Hepatocyte (in vitro differentiated cells): ENCODE measurements at regions not wholly inside any gene's neighbourhood (a gene's known extent, or its start where the extent isn't known, plus 50 kb on each side); places are given as distances from the start of the nearest gene placed in this dataset.

Experiments used
- DNase-seq: peaks from one replicate; pipeline ENCODE4 v3.0.0-alpha.2; 2016; ENCODE audit warnings: low spot score
- H2AFZ ChIP-seq: fragments of 200-600 bp; sonication (generic); 2 replicates; pipeline ENCODE4 v1.6.0; 2016; ENCODE audit warnings: antibody characterized with exemption, mild to moderate bottlenecking
- H3K27ac ChIP-seq: fragments of 200-600 bp; sonication (generic); 2 replicates; pipeline ENCODE4 v1.5.1; 2016; ENCODE audit warnings: mild to moderate bottlenecking
- H3K27me3 ChIP-seq: fragments of 200-600 bp; sonication (generic); 2 replicates; pipeline ENCODE4 v1.6.1; 2016
- H3K36me3 ChIP-seq: fragments of 200-600 bp; sonication (generic); replicated peaks from 2 replicates; pipeline ENCODE4 v1.5.1; 2016; ENCODE audit warnings: low read depth; ENCODE audit not compliant: insufficient read depth
- H3K4me1 ChIP-seq: fragments of 200-600 bp; sonication (generic); 2 replicates; pipeline ENCODE4 v1.5.1; 2016; ENCODE audit warnings: mild to moderate bottlenecking, moderate library complexity; ENCODE audit not compliant: insufficient read depth
- H3K4me2 ChIP-seq: fragments of 200-600 bp; sonication (generic); 2 replicates; pipeline ENCODE4 v1.6.0; 2016
- H3K4me3 ChIP-seq: fragments of 200-600 bp; sonication (generic); 2 replicates; pipeline ENCODE4 v1.5.1; 2016; ENCODE audit warnings: mild to moderate bottlenecking
- H3K79me2 ChIP-seq: fragments of 200-600 bp; sonication (generic); 2 replicates; pipeline ENCODE4 v1.6.0; 2017; ENCODE audit warnings: mild to moderate bottlenecking
- H3K9me2 ChIP-seq: fragments of 200-600 bp; sonication (generic); replicated peaks from 2 replicates; pipeline ENCODE4 v1.6.0; 2017; ENCODE audit warnings: mild to moderate bottlenecking; ENCODE audit not compliant: insufficient read depth
- H3K9me3 ChIP-seq: fragments of 200-600 bp; sonication (generic); 2 replicates; pipeline ENCODE4 v1.5.1; 2016; ENCODE audit warnings: low read depth, mild to moderate bottlenecking
- H4K20me1 ChIP-seq: fragments of 200-600 bp; sonication (generic); 2 replicates; pipeline ENCODE4 v1.6.0; 2016; ENCODE audit warnings: mild to moderate bottlenecking; ENCODE audit not compliant: insufficient read depth, poor library complexity, severe bottlenecking
- EZH2 ChIP-seq: fragments of 200-600 bp; sonication (generic); IDR thresholded peaks from 2 replicates; pipeline ENCODE4 v1.6.1; 2016; ENCODE audit warnings: antibody characterized with exemption, mild to moderate bottlenecking, borderline replicate concordance
- EZH2phosphoT487 ChIP-seq: fragments of 200-600 bp; sonication (generic); IDR thresholded peaks from one replicate; pipeline ENCODE4 v1.6.1; 2018; ENCODE audit warnings: antibody characterized with exemption, mild to moderate bottlenecking, low read depth, moderate library complexity; ENCODE audit not compliant: unreplicated experiment, severe bottlenecking
- WGBS: methylation state at CpG from one replicate; pipeline ENCODE4 v1.1.6; 2016; ENCODE audit warnings: low lambda C conversion rate; ENCODE audit errors: missing lambda C conversion rate; 5-methylcytosine and 5-hydroxymethylcytosine counted together
- TF ChIP-seq, protein P1 (sequence below): fragments of 200-600 bp; sonication (generic); IDR thresholded peaks from 2 replicates; pipeline ENCODE4 v1.5.1; 2016; ENCODE audit warnings: antibody characterized with exemption, mild to moderate bottlenecking; ENCODE audit not compliant: poor library complexity

DNA sequence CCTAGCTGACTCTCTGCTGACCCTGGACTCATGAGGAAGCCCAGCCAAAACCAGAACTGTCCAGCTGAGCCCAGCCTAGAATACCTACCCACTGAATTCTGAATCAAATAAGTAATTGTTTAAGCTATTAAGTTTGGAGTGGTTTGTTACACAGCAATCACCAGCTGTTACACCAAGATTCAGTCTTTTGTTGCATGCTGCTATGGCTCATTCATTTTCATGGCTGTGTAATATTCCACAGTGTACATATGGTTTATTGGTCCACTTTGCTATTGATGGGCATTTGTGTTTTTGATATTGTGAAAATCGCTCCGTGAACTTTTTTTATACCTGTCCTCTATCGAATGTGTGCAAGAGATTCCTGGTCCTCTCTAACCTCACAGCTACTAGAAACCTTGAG, 156.4 kb downstream of the FGF18 start:
- Histone ChIP-seq H3K27ac (no peak overlapping the region), H3K9me3 (no peaks in the 10 kb centered on the region), H4K20me1 (no peaks in the 10 kb centered on the region), H3K4me3 (no peak overlapping the region), H3K36me3 (no peaks in the 10 kb centered on the region), H2AFZ (no peak overlapping the region), H3K27me3 (no peaks in the 10 kb centered on the region), H3K9me2 (no peaks in the 10 kb centered on the region), H3K4me1 (peaks cover 6% of the 10 kb centered on the region), H3K79me2 (no peaks in the 10 kb centered on the region), H3K4me2 (no peak overlapping the region)
- 100% methylated on average over 3 of the region's 3 CpGs for WGBS
- DNase-seq: no peak
- TF ChIP-seq, protein P1, sequence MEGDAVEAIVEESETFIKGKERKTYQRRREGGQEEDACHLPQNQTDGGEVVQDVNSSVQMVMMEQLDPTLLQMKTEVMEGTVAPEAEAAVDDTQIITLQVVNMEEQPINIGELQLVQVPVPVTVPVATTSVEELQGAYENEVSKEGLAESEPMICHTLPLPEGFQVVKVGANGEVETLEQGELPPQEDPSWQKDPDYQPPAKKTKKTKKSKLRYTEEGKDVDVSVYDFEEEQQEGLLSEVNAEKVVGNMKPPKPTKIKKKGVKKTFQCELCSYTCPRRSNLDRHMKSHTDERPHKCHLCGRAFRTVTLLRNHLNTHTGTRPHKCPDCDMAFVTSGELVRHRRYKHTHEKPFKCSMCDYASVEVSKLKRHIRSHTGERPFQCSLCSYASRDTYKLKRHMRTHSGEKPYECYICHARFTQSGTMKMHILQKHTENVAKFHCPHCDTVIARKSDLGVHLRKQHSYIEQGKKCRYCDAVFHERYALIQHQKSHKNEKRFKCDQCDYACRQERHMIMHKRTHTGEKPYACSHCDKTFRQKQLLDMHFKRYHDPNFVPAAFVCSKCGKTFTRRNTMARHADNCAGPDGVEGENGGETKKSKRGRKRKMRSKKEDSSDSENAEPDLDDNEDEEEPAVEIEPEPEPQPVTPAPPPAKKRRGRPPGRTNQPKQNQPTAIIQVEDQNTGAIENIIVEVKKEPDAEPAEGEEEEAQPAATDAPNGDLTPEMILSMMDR: no peak
- no peak for TF ChIP-seq EZH2
- TF ChIP-seq EZH2phosphoT487: no peak

DNA sequence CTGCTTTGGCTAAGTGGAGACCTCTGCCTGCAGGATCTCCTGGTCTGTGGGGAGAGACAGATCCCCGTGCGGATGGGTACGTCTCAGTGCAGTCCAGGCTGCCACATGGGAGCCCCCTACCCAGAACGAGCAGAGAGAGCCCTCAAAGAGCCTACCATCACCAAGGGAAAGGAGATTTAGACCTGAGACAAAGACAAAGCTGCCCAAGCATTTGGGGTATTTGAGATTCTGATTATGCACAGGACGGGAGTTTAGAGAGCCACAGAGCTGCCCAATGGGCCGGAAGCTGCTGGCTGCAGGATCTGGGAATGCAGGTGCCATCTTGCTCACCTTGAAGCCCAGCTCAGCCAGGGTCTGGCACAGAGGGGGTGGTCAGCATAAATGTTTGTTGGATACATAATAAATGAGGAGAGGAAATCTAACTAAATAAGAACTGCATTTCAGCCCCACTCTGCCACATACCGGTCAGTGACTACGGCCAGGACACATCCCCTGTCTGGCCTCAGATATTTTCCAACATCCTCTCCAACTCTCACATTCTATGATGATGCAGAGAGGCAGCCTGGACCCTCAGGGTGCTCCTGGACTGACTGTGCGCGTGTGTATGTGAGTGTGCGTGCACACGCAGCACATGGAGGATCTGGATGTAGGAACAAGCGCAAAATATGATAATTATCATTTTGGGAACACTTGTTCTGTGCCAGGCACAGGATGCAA, 157.8 kb downstream of the FGF18 start:
- H3K36me3 ChIP-seq: no peaks in the 10 kb centered on the region
- no peaks in the 10 kb centered on the region for H3K9me2 ChIP-seq
- H3K4me1 ChIP-seq: peaks cover 9% of the 10 kb centered on the region
- H2AFZ ChIP-seq: no peak overlapping the region
- H3K79me2 ChIP-seq: no peaks in the 10 kb centered on the region
- no peaks in the 10 kb centered on the region for H4K20me1 ChIP-seq
- no peak for DNase-seq
- H3K9me3 ChIP-seq: no peaks in the 10 kb centered on the region
- no peaks in the 10 kb centered on the region for H3K27me3 ChIP-seq
- H3K4me2 ChIP-seq: no peak overlapping the region
- no peak overlapping the region for H3K27ac ChIP-seq
- TF ChIP-seq, protein P1: no peak
- TF ChIP-seq EZH2 (no peak), EZH2phosphoT487 (no peak)
- 92% methylated on average over 13 of the region's 13 CpGs for whole genome bisulfite sequencing
- H3K4me3 ChIP-seq: no peak overlapping the region

DNA sequence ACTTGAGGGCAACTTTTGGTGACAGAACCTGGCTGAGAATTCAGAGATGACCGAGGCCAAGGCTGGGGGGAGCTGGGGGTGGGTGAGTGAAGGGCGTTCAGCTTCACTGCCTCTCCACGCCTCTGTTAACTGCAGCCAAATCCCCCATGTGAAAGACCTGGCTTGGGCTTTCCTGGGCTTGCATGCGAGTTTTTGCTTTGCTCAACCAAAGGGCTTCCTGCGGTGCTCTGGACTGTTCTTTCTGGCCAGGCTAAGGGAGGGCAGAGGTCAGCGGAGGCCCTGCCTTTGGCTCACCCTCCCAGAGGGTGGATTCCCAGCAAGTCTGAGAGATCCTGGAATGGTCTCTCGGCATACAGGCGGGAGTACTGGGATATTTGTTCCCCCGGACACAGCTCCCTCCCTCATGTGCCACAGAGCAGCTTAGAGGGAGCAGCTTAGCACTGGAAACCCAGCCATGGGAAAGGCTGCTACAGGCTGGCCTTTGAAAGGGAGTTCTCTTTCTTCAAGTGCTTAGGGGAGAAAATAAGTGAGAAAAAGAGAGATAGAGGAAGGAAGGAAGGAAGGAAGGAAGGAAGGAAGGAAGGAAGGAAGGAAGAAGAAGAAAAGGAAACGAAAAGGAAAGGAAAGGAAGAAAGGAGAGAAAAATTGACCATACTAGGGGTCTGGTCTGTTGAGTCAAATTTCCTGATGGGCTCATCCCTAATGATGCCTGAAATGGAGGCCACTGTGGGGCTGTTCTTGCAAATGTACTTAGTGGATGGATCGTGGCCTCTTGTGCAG, 158.8 kb downstream of the FGF18 start:
- DNase-seq: no peak
- Histone ChIP-seq H3K9me3 (no peaks in the 10 kb centered on the region), H3K79me2 (no peaks in the 10 kb centered on the region), H3K36me3 (no peaks in the 10 kb centered on the region), H3K9me2 (no peaks in the 10 kb centered on the region), H2AFZ (no peak overlapping the region), H3K27me3 (peaks cover under 1% of the 10 kb centered on the region), H3K27ac (no peak overlapping the region), H3K4me1 (peaks cover 9% of the 10 kb centered on the region), H3K4me2 (no peak overlapping the region), H4K20me1 (no peaks in the 10 kb centered on the region), H3K4me3 (no peak overlapping the region)
- 69% methylated on average over 11 of the region's 11 CpGs for WGBS
- TF ChIP-seq EZH2phosphoT487: no peak
- no peak for TF ChIP-seq EZH2
- TF ChIP-seq, protein P1: no peak
